ENCODE measurements at regions not wholly inside any gene's neighbourhood (a gene's known extent, or its start where the extent isn't known, plus 50 kb on each side); places are given as distances from the start of the nearest gene placed in this dataset.
"Not testable (repeated sequence)": the region's sequence is repeated elsewhere in the genome, so short reads cannot be mapped to it uniquely, and the experiment has no call there.

GRCh38 chr20:16873124-16873523 is 125.0 kb downstream of the OTOR start:
- not testable (repeated sequence) for H3K4me1 ChIP-seq (ENCODE audit: control insufficient read depth, insufficient read depth, low read length); H3K36me3 ChIP-seq (ENCODE audit: control insufficient read depth, insufficient read depth, low read length); H3K27me3 ChIP-seq (ENCODE audit: control insufficient read depth, insufficient read depth, low read length); H3K9ac ChIP-seq (ENCODE audit: low read length); H3K27ac ChIP-seq (ENCODE audit: low read depth, low read length); H3K4me3 ChIP-seq (ENCODE audit: low read length)

GRCh38 chr20:16877053-16877554 is 128.9 kb downstream of the OTOR start:
- Histone ChIP-seq H3K4me3 (ENCODE audit: low read length) (no peak overlapping the region), H3K4me1 (ENCODE audit: control insufficient read depth, insufficient read depth, low read length) (no peaks in the 10 kb centered on the region), H3K27ac (ENCODE audit: low read depth, low read length) (no peak overlapping the region), H3K27me3 (ENCODE audit: control insufficient read depth, insufficient read depth, low read length) (no peaks in the 10 kb centered on the region), H3K9ac (ENCODE audit: low read length) (no peak overlapping the region), H3K36me3 (ENCODE audit: control insufficient read depth, insufficient read depth, low read length) (no peaks in the 10 kb centered on the region)

- Histone ChIP-seq H3K4me3 (ENCODE audit: low read length) (no peak overlapping the region), H3K4me1 (ENCODE audit: control insufficient read depth, insufficient read depth, low read length) (no peaks in the 10 kb centered on the region), H3K27me3 (ENCODE audit: control insufficient read depth, insufficient read depth, low read length) (no peaks in the 10 kb centered on the region), H3K9ac (ENCODE audit: low read length) (no peak overlapping the region), H3K27ac (ENCODE audit: low read depth, low read length) (no peak overlapping the region), H3K36me3 (ENCODE audit: control insufficient read depth, insufficient read depth, low read length) (no peaks in the 10 kb centered on the region)
Measured at GRCh38 chr20:16885746-16886145, 137.6 kb downstream of the OTOR start.

GRCh38 chr20:16898433-16898832 is 150.3 kb downstream of the OTOR start:
- Histone ChIP-seq H3K9ac (ENCODE audit: low read length) (no peak overlapping the region), H3K4me3 (ENCODE audit: low read length) (no peak overlapping the region), H3K27ac (ENCODE audit: low read depth, low read length) (no peak overlapping the region), H3K27me3 (ENCODE audit: control insufficient read depth, insufficient read depth, low read length) (no peaks in the 10 kb centered on the region), H3K4me1 (ENCODE audit: control insufficient read depth, insufficient read depth, low read length) (no peaks in the 10 kb centered on the region), H3K36me3 (ENCODE audit: control insufficient read depth, insufficient read depth, low read length) (no peaks in the 10 kb centered on the region)

GRCh38 chr20:16902662-16903061 is 154.5 kb downstream of the OTOR start:
- Histone ChIP-seq H3K4me3 (ENCODE audit: low read length) (no peak overlapping the region), H3K27ac (ENCODE audit: low read depth, low read length) (no peak overlapping the region), H3K36me3 (ENCODE audit: control insufficient read depth, insufficient read depth, low read length) (no peaks in the 10 kb centered on the region), H3K27me3 (ENCODE audit: control insufficient read depth, insufficient read depth, low read length) (no peaks in the 10 kb centered on the region), H3K4me1 (ENCODE audit: control insufficient read depth, insufficient read depth, low read length) (no peaks in the 10 kb centered on the region), H3K9ac (ENCODE audit: low read length) (no peak overlapping the region)

- Histone ChIP-seq H3K27me3 (ENCODE audit: control insufficient read depth, insufficient read depth, low read length) (no peaks in the 10 kb centered on the region), H3K4me3 (ENCODE audit: low read length) (no peak overlapping the region), H3K4me1 (ENCODE audit: control insufficient read depth, insufficient read depth, low read length) (no peaks in the 10 kb centered on the region), H3K27ac (ENCODE audit: low read depth, low read length) (no peak overlapping the region), H3K9ac (ENCODE audit: low read length) (no peak overlapping the region), H3K36me3 (ENCODE audit: control insufficient read depth, insufficient read depth, low read length) (no peaks in the 10 kb centered on the region)
Measured at GRCh38 chr20:16904751-16905150, 156.6 kb downstream of the OTOR start.

GRCh38 chr20:16914277-16914676 is 166.1 kb downstream of the OTOR start:
- no peaks in the 10 kb centered on the region for H3K36me3 ChIP-seq (ENCODE audit: control insufficient read depth, insufficient read depth, low read length)
- no peak overlapping the region for H3K9ac ChIP-seq (ENCODE audit: low read length)

GRCh38 chr20:16916165-16916564 is 168.0 kb downstream of the OTOR start:
- Histone ChIP-seq H3K4me1 (ENCODE audit: control insufficient read depth, insufficient read depth, low read length) (no peaks in the 10 kb centered on the region), H3K4me3 (ENCODE audit: low read length) (no peak overlapping the region), H3K27ac (ENCODE audit: low read depth, low read length) (no peak overlapping the region), H3K36me3 (ENCODE audit: control insufficient read depth, insufficient read depth, low read length) (no peaks in the 10 kb centered on the region), H3K9ac (ENCODE audit: low read length) (no peak overlapping the region), H3K27me3 (ENCODE audit: control insufficient read depth, insufficient read depth, low read length) (no peaks in the 10 kb centered on the region)

More at GRCh38 chr20:16914277-16914676, 166.1 kb downstream of the OTOR start:
- Histone ChIP-seq H3K4me1 (ENCODE audit: control insufficient read depth, insufficient read depth, low read length) (no peaks in the 10 kb centered on the region), H3K4me3 (ENCODE audit: low read length) (no peak overlapping the region), H3K27me3 (ENCODE audit: control insufficient read depth, insufficient read depth, low read length) (no peaks in the 10 kb centered on the region), H3K27ac (ENCODE audit: low read depth, low read length) (no peak overlapping the region)

DNA sequence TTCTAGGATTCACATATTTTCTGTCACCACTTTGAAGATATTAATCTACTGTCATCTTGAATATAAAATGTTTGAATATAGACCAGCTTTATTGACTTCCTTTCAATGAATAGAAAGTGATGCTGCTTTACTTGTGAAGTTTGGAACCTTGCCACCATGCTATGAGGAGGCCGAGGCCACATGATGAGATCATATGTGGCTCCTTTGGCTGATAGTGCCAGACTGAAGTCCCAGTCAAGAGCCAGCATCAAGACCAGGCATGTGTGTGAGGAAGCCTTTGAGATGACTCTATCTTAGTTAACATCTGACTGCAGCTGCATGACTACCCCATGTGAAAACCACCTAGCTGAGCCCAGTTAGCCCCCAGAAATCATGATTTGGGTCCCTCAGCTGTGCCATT is 169.5 kb downstream of the OTOR start:
- no peaks in the 10 kb centered on the region for H3K4me1 ChIP-seq (ENCODE audit: control insufficient read depth, insufficient read depth, low read length)
- H3K4me3 ChIP-seq (ENCODE audit: low read length): no peak overlapping the region
- no peaks in the 10 kb centered on the region for H3K36me3 ChIP-seq (ENCODE audit: control insufficient read depth, insufficient read depth, low read length)
- no peak overlapping the region for H3K9ac ChIP-seq (ENCODE audit: low read length)
- no peaks in the 10 kb centered on the region for H3K27me3 ChIP-seq (ENCODE audit: control insufficient read depth, insufficient read depth, low read length)
- no peak overlapping the region for H3K27ac ChIP-seq (ENCODE audit: low read depth, low read length)

- no peak overlapping the region for H3K27ac ChIP-seq (ENCODE audit: low read depth, low read length)
- H3K4me3 ChIP-seq (ENCODE audit: low read length): no peak overlapping the region
- no peak overlapping the region for H3K9ac ChIP-seq (ENCODE audit: low read length)
Measured at GRCh38 chr20:16918366-16918765, 170.2 kb downstream of the OTOR start.

GRCh38 chr20:16919841-16920240 is 171.7 kb downstream of the OTOR start:
- Histone ChIP-seq H3K9ac (ENCODE audit: low read length) (no peak overlapping the region), H3K4me3 (ENCODE audit: low read length) (no peak overlapping the region), H3K36me3 (ENCODE audit: control insufficient read depth, insufficient read depth, low read length) (no peaks in the 10 kb centered on the region), H3K4me1 (ENCODE audit: control insufficient read depth, insufficient read depth, low read length) (no peaks in the 10 kb centered on the region), H3K27ac (ENCODE audit: low read depth, low read length) (no peak overlapping the region), H3K27me3 (ENCODE audit: control insufficient read depth, insufficient read depth, low read length) (no peaks in the 10 kb centered on the region)

More at GRCh38 chr20:16918366-16918765, 170.2 kb downstream of the OTOR start:
- H3K36me3 ChIP-seq (ENCODE audit: control insufficient read depth, insufficient read depth, low read length): no peaks in the 10 kb centered on the region
- H3K4me1 ChIP-seq (ENCODE audit: control insufficient read depth, insufficient read depth, low read length): no peaks in the 10 kb centered on the region
- no peaks in the 10 kb centered on the region for H3K27me3 ChIP-seq (ENCODE audit: control insufficient read depth, insufficient read depth, low read length)

GRCh38 chr20:16922834-16923233 is 174.7 kb downstream of the OTOR start:
- no peaks in the 10 kb centered on the region for H3K36me3 ChIP-seq (ENCODE audit: control insufficient read depth, insufficient read depth, low read length)
- H3K27me3 ChIP-seq (ENCODE audit: control insufficient read depth, insufficient read depth, low read length): no peaks in the 10 kb centered on the region
- H3K9ac ChIP-seq (ENCODE audit: low read length): no peak overlapping the region
- no peaks in the 10 kb centered on the region for H3K4me1 ChIP-seq (ENCODE audit: control insufficient read depth, insufficient read depth, low read length)
- H3K27ac ChIP-seq (ENCODE audit: low read depth, low read length): no peak overlapping the region
- H3K4me3 ChIP-seq (ENCODE audit: low read length): no peak overlapping the region

DNA sequence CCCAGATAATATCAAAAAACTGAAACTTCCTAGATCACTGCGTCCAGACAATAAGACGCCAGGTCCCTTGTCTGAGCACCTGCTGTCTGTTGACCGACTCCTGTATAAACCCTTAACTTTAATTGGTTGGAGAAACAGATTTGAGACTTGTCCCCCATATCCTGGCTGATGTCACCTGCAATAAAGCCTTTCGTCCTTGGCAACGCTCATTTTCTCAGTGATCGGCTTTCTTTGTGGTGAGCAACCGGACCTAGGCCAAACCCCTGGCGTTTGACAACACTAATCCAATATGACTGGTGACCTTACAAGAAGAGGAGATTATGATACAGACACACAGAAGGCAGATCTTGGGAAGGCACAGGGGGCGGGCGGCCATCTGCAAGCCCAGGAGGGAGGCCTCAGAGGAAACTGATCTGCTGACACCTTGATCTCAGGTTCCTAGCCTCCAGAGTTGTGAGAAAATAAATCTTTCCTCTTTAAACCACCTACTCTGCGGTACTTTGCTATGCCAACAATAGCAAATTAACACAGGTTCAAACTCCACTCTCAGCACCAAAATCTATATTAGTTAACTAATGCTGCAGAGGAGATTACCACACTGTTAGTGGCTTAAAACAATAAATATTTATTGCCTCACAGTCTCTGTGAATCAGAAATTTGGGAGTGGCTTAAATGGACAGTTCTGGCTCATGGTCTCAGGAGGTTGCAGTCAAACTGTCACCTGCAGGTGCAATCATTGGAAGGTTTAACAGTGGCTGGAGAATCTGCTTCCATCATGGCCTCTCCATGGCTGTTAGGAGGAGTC is 178.7 kb downstream of the OTOR start:
- Histone ChIP-seq H3K4me1 (ENCODE audit: control insufficient read depth, insufficient read depth, low read length) (no peaks in the 10 kb centered on the region), H3K27ac (ENCODE audit: low read depth, low read length) (no peak overlapping the region), H3K27me3 (ENCODE audit: control insufficient read depth, insufficient read depth, low read length) (no peaks in the 10 kb centered on the region), H3K9ac (ENCODE audit: low read length) (no peak overlapping the region), H3K4me3 (ENCODE audit: low read length) (no peak overlapping the region), H3K36me3 (ENCODE audit: control insufficient read depth, insufficient read depth, low read length) (no peaks in the 10 kb centered on the region)

All from rectal smooth muscle tissue (tissue), 1 donor.